ENCODE measurements at regions not wholly inside any gene's neighbourhood (a gene's known extent, or its start where the extent isn't known, plus 50 kb on each side); places are given as distances from the start of the nearest gene placed in this dataset.
"Not testable (repeated sequence)": the region's sequence is repeated elsewhere in the genome, so short reads cannot be mapped to it uniquely, and the experiment has no call there.

GRCh38 chr21:14020108-14020507, 190.6 kb downstream of the LIPI start:
- H3K4me1 ChIP-seq (ENCODE audit: insufficient read depth, low read length); H3K27me3 ChIP-seq (ENCODE audit: insufficient read depth, low read length); H3K9ac ChIP-seq (ENCODE audit: low read depth, low read length); H3K27ac ChIP-seq (ENCODE audit: low read depth, low read length); H3K36me3 ChIP-seq (ENCODE audit: insufficient read depth, low read length); H3K4me3 ChIP-seq (ENCODE audit: low read length): not testable (repeated sequence)
- H3K9me3 ChIP-seq (ENCODE audit: insufficient read depth, low read depth, low read length): peaks cover 27% of the 10 kb centered on the region
- WGBS: 74% methylated on average over 1 of the region's 2 CpGs

- H3K9ac ChIP-seq (ENCODE audit: low read depth, low read length); H3K4me1 ChIP-seq (ENCODE audit: insufficient read depth, low read length); H3K36me3 ChIP-seq (ENCODE audit: insufficient read depth, low read length); H3K27ac ChIP-seq (ENCODE audit: low read depth, low read length); H3K4me3 ChIP-seq (ENCODE audit: low read length); H3K27me3 ChIP-seq (ENCODE audit: insufficient read depth, low read length): not testable (repeated sequence)
- whole genome bisulfite sequencing: 94% methylated on average over 6 of the region's 7 CpGs
- H3K9me3 ChIP-seq (ENCODE audit: insufficient read depth, low read depth, low read length): peaks cover 37% of the 10 kb centered on the region
These were observed 194.9 kb downstream of the LIPI start for GRCh38 chr21:14015841-14016240.

GRCh38 chr21:14013623-14014498, 196.9 kb downstream of the LIPI start:
- 77% methylated on average over 15 of the region's 18 CpGs for WGBS
- H3K4me1 ChIP-seq (ENCODE audit: insufficient read depth, low read length); H3K9ac ChIP-seq (ENCODE audit: low read depth, low read length); H3K27me3 ChIP-seq (ENCODE audit: insufficient read depth, low read length); H3K4me3 ChIP-seq (ENCODE audit: low read length); H3K27ac ChIP-seq (ENCODE audit: low read depth, low read length); H3K36me3 ChIP-seq (ENCODE audit: insufficient read depth, low read length): not testable (repeated sequence)
- H3K9me3 ChIP-seq (ENCODE audit: insufficient read depth, low read depth, low read length): peaks cover 41% of the 10 kb centered on the region

- Histone ChIP-seq H3K4me3 (ENCODE audit: low read length) (no peak overlapping the region), H3K27me3 (ENCODE audit: insufficient read depth, low read length) (no peaks in the 10 kb centered on the region), H3K36me3 (ENCODE audit: insufficient read depth, low read length) (no peaks in the 10 kb centered on the region), H3K4me1 (ENCODE audit: insufficient read depth, low read length) (no peaks in the 10 kb centered on the region), H3K9ac (ENCODE audit: low read depth, low read length) (no peak overlapping the region), H3K27ac (ENCODE audit: low read depth, low read length) (no peak overlapping the region), H3K9me3 (ENCODE audit: insufficient read depth, low read depth, low read length) (peaks cover 38% of the 10 kb centered on the region)
- 63% methylated on average over 10 of the region's 10 CpGs for WGBS
These were observed 197.6 kb downstream of the LIPI start for GRCh38 chr21:14013056-14013603.

GRCh38 chr21:14012409-14012808, 198.3 kb downstream of the LIPI start:
- Histone ChIP-seq H3K9ac (ENCODE audit: low read depth, low read length) (no peak overlapping the region), H3K9me3 (ENCODE audit: insufficient read depth, low read depth, low read length) (peaks cover 35% of the 10 kb centered on the region), H3K4me3 (ENCODE audit: low read length) (no peak overlapping the region), H3K4me1 (ENCODE audit: insufficient read depth, low read length) (no peaks in the 10 kb centered on the region), H3K36me3 (ENCODE audit: insufficient read depth, low read length) (no peaks in the 10 kb centered on the region), H3K27me3 (ENCODE audit: insufficient read depth, low read length) (no peaks in the 10 kb centered on the region), H3K27ac (ENCODE audit: low read depth, low read length) (no peak overlapping the region)
- WGBS: 88% methylated on average over 8 of the region's 9 CpGs

GRCh38 chr21:14011751-14012150, 199.0 kb downstream of the LIPI start:
- H3K9me3 ChIP-seq (ENCODE audit: insufficient read depth, low read depth, low read length): peaks cover 37% of the 10 kb centered on the region
- H3K27ac ChIP-seq (ENCODE audit: low read depth, low read length); H3K36me3 ChIP-seq (ENCODE audit: insufficient read depth, low read length); H3K4me1 ChIP-seq (ENCODE audit: insufficient read depth, low read length); H3K9ac ChIP-seq (ENCODE audit: low read depth, low read length); H3K27me3 ChIP-seq (ENCODE audit: insufficient read depth, low read length); H3K4me3 ChIP-seq (ENCODE audit: low read length): not testable (repeated sequence)
- 89% methylated on average over 17 of the region's 17 CpGs for WGBS

- H3K27ac ChIP-seq (ENCODE audit: low read depth, low read length); H3K36me3 ChIP-seq (ENCODE audit: insufficient read depth, low read length); H3K9ac ChIP-seq (ENCODE audit: low read depth, low read length); H3K4me1 ChIP-seq (ENCODE audit: insufficient read depth, low read length); H3K4me3 ChIP-seq (ENCODE audit: low read length); H3K27me3 ChIP-seq (ENCODE audit: insufficient read depth, low read length): not testable (repeated sequence)
- peaks cover 40% of the 10 kb centered on the region for H3K9me3 ChIP-seq (ENCODE audit: insufficient read depth, low read depth, low read length)
- WGBS: 94% methylated on average over 24 of the region's 24 CpGs
These were observed 199.6 kb downstream of the LIPI start for GRCh38 chr21:14011149-14011548.

GRCh38 chr21:14010729-14011128, 200.0 kb downstream of the LIPI start:
- peaks cover 43% of the 10 kb centered on the region for H3K9me3 ChIP-seq (ENCODE audit: insufficient read depth, low read depth, low read length)
- H3K4me1 ChIP-seq (ENCODE audit: insufficient read depth, low read length): no peaks in the 10 kb centered on the region
- H3K4me3 ChIP-seq (ENCODE audit: low read length): no peak overlapping the region
- no peak overlapping the region for H3K9ac ChIP-seq (ENCODE audit: low read depth, low read length)
- WGBS: 89% methylated on average over 8 of the region's 8 CpGs
- H3K27ac ChIP-seq (ENCODE audit: low read depth, low read length): no peak overlapping the region
- no peaks in the 10 kb centered on the region for H3K36me3 ChIP-seq (ENCODE audit: insufficient read depth, low read length)
- no peaks in the 10 kb centered on the region for H3K27me3 ChIP-seq (ENCODE audit: insufficient read depth, low read length)

GRCh38 chr21:14009990-14010389, 200.8 kb downstream of the LIPI start:
- H3K27ac ChIP-seq (ENCODE audit: low read depth, low read length); H3K4me3 ChIP-seq (ENCODE audit: low read length); H3K27me3 ChIP-seq (ENCODE audit: insufficient read depth, low read length); H3K4me1 ChIP-seq (ENCODE audit: insufficient read depth, low read length); H3K9ac ChIP-seq (ENCODE audit: low read depth, low read length); H3K36me3 ChIP-seq (ENCODE audit: insufficient read depth, low read length): not testable (repeated sequence)
- H3K9me3 ChIP-seq (ENCODE audit: insufficient read depth, low read depth, low read length): peaks cover 41% of the 10 kb centered on the region
- 93% methylated on average over 5 of the region's 6 CpGs for WGBS

- H3K36me3 ChIP-seq (ENCODE audit: insufficient read depth, low read length): not testable (repeated sequence)
- 89% methylated on average over 22 of the region's 22 CpGs for WGBS
- H3K9me3 ChIP-seq (ENCODE audit: insufficient read depth, low read depth, low read length): peaks cover 41% of the 10 kb centered on the region
These were observed 201.3 kb downstream of the LIPI start for GRCh38 chr21:14009238-14009981.

GRCh38 chr21:14008436-14008835, 202.3 kb downstream of the LIPI start:
- H3K27me3 ChIP-seq (ENCODE audit: insufficient read depth, low read length); H3K4me3 ChIP-seq (ENCODE audit: low read length); H3K4me1 ChIP-seq (ENCODE audit: insufficient read depth, low read length); H3K9ac ChIP-seq (ENCODE audit: low read depth, low read length); H3K36me3 ChIP-seq (ENCODE audit: insufficient read depth, low read length); H3K27ac ChIP-seq (ENCODE audit: low read depth, low read length): not testable (repeated sequence)
- H3K9me3 ChIP-seq (ENCODE audit: insufficient read depth, low read depth, low read length): peaks cover 35% of the 10 kb centered on the region
- WGBS: 89% methylated on average over 5 of the region's 5 CpGs

More at GRCh38 chr21:14009238-14009981, 201.3 kb downstream of the LIPI start:
- not testable (repeated sequence) for H3K27me3 ChIP-seq (ENCODE audit: insufficient read depth, low read length); H3K27ac ChIP-seq (ENCODE audit: low read depth, low read length); H3K4me1 ChIP-seq (ENCODE audit: insufficient read depth, low read length); H3K9ac ChIP-seq (ENCODE audit: low read depth, low read length); H3K4me3 ChIP-seq (ENCODE audit: low read length)
